ENCODE measurements at regions not wholly inside any gene's neighbourhood (a gene's known extent, or its start where the extent isn't known, plus 50 kb on each side); places are given as distances from the start of the nearest gene placed in this dataset.

DNA sequence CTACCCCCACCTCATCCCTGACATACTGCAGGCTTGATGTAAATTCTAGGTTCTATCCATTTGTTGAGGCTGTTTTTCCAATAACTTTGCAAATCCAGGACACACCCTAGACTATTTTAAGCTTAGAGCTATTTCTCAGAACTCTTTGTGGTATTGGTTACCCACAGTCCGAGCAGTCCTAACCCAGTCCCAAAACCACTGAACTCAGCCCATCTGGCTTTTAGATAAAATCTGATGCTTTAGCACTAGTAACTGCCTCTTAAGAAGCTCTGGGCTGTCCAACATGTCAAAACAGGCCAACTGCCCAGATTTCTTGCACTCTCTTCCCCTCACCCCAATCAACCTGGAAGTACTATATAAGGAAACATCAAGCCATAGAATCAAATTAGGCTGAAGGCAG lies 344.4 kb upstream of the CADM1 start:
- no peak for DNase-seq (ENCODE audit: low spot score)

GRCh38 chr11:115848080-115848479 lies 343.9 kb upstream of the CADM1 start:
- DNase-seq (ENCODE audit: low spot score), result no peak

DNA sequence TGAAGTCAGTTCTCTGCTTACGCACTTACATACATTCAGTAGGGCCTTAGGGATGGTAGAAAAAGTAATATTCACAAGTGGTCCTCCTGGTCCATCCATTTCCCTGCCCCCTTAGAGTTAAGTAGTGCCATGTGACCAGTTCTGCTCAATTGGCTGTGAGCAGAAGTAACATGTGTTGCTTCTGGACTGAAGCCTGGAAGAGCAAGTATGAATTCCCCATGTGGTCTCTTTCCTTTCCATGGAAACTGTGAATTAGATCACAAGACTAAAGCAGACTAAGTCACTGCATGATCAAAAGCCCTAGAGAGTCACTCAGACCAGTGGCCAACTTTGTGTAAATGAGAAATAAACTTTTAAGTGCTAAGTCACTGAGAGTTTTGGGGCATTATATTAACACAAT lies 341.7 kb upstream of the CADM1 start:
- DNase-seq (ENCODE audit: low spot score), result no peak

DNA sequence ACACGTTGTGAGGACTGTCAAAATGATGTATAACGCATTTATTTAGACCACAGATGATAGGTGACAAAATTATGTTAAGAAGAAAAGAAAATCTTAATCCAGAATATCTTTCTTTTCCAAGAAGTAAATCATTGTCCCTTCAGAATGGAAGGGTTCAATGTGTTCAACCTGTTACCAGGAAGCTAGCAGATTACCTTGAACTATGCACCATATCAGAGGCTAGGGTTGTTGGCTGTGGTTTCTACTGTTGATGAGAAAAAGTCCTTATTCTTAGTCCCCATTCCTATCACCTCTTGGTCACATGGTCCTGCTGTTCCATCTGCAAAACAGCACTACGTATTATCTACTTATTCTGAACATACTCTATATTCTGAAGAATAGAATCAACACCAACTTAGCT lies 339.5 kb upstream of the CADM1 start:
- DNase-seq (ENCODE audit: low spot score), result no peak

GRCh38 chr11:115843111-115843510 lies 338.9 kb upstream of the CADM1 start:
- DNase-seq (ENCODE audit: low spot score), result no peak

DNA sequence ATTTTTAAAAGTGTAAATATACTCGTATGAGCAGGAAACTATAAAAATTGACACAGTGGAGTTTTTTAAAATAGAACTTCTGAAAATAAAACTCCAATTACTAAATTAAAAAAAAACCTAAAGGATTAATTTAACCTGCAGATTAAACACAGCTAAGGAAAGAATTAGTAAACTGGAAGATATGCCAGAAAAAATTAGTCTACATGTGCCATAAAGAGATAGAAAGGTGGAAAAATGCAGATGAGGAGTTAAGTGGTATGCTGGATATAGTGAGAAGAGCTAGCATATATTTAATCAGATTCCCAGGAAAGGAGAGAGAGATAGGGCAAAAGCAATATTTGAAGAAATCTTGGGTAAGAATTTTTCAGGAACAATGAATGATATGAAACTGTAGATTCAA lies 315.8 kb upstream of the CADM1 start:
- no peak for DNase-seq (ENCODE audit: low spot score)

- DNase-seq (ENCODE audit: low spot score), result no peak
These were observed 314.8 kb upstream of the CADM1 start for GRCh38 chr11:115819014-115819413.

- no peak for DNase-seq (ENCODE audit: low spot score)
These were observed 313.7 kb upstream of the CADM1 start for GRCh38 chr11:115817844-115818468.

- no peak for DNase-seq (ENCODE audit: low spot score)
These were observed 304.2 kb upstream of the CADM1 start for GRCh38 chr11:115808351-115808940.

GRCh38 chr11:115806056-115806455 lies 301.8 kb upstream of the CADM1 start:
- no peak for DNase-seq (ENCODE audit: low spot score)

- no peak for DNase-seq (ENCODE audit: low spot score)
These were observed 299.0 kb upstream of the CADM1 start for GRCh38 chr11:115803073-115803740.

DNA sequence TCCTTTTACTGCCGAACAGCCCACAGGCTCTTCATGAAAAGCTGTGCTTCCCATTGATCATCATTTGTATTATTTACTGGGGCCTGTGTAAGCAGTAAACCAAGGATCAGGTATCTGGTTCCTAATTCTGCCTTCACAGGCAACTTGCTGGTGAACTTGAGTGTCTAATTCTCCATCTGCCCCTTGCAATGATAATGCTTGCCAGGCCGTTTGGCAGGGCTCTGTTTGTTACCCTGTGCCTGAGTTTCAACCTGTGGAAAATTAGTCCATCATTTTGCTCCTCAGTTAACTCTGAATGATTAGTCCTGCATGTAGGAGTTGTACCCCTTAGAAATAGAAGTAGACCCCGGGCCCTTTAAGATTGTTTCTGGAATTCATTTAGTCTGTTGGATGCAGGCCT lies 298.4 kb upstream of the CADM1 start:
- no peak for DNase-seq (ENCODE audit: low spot score)

DNA sequence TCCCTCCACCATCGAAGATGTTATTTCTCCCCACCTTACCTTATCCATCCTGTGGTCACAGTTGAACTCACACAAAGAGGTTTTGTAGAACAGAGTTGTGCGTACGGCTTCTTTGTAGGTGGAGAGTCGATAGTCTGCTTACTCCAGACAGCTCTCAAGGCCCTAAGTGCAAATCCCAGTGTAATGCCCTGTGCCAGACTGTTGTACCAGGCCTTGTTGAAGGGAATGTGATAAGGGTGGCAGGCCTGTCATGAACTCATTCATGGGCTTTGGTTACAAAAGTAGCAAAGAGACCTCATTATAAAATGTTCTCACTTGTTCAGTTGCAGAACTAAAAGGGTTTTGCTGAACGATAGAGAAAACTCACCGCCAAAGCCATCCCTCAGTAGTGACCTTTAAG lies 288.7 kb upstream of the CADM1 start:
- no peak for DNase-seq (ENCODE audit: low spot score)

- no peak for DNase-seq (ENCODE audit: low spot score)
These were observed 283.1 kb upstream of the CADM1 start for GRCh38 chr11:115787302-115787701.

DNA sequence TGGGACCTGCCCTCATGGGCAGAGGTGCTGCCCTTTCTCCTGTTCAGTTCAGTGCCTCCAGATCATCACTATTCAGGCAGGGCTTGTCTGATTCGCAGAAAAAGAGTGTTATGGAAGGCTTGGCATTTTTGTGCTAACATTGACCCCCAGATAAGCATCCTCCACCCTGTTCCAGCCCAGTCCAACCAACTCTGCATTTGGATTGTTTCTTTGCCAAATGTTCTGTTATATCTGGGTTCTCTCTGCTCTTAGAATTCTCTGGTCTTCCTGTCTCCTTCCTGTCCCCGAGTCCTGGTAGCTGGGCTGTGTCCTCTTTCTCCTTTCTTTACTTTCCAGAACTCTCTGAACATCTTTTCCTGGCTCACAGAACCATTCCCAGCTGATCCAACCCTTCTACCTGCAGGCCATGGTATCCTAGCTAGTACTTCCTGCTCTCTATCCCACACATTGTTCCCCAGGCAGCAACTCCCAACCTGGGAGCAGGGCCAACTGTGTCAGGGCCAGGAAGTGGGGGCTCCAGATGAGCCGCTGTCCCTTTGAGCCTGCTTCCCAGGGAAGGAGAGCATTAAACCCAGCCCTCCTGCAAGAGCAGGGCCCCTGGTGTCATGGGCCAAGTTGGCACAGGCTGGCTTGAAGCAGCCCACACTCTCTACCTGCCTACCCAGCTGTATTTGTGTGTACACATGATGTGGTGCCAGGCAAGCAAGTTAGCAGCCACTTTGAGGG lies 280.7 kb upstream of the CADM1 start:
- DNase-seq (ENCODE audit: low spot score), result no peak

DNA sequence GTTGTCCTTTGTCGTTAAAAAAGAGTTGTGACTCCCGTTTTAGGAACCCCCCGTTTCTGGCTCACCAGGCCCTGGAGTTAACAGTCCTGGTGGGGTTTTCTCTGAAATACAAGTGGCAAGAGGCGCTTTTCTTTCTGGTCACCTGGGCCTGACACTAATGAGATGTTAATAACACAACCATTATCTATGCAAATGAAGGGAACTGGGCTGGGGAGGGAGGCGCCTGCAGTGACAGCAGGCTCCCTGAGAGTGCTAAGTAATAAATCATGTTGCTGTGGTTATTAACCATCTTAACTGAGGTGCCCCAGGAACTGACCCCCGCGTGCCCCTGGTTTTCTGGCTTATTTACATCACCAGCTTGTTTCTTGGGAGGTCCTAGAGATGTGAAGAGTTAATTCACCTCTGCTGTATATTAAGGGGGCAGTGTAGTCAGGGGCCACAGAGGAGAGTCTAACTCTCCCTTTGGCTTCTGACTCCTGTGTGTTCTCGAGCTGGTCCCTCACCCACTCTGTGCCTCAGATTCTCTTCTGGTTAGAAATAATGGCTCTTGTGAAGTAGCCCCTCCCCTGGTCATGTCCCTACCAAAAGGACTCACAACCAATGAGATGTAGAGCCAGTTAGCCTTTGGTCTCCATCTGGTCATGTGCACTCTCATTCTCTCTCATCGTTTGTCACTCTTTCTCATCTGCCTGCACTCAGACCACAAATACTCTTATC lies 276.6 kb upstream of the CADM1 start:
- no peak for DNase-seq (ENCODE audit: low spot score)

DNA sequence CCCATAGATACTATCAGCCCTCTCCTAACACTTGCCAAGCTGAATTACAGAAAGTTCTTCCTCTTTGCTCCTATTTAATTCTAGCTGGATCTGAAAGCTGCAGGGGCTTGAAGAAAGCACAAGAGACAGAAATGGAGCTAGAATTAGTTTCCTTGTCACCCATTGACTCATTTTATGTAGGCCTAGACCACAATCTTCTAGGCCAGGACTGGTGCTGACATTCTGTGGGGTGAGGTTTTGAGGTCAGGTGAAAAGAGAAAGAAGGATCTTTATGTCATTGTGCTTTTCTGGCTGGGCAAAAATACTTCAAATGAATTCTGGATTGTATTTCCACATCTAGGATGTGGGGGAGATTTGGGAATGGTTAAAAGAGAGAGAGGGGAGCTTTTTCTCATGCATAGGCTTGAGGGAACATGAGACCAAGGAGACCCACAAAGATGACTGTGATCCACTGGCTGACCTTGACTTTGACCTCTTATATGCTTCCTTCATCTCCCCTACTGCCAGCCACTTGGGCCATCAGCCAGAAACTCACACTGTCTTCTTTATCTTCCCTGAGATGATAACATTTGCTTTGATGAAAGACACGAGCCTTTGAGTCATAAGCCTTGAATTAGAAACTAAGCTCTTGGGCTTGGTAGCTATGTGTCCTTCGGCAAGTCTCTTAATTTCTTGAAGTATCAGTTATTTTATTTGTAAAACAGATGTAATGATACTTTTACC lies 274.9 kb upstream of the CADM1 start:
- DNase-seq (ENCODE audit: low spot score), result no peak

- DNase-seq (ENCODE audit: low spot score), result no peak
These were observed 272.7 kb upstream of the CADM1 start for GRCh38 chr11:115776916-115777315.

GRCh38 chr11:115775846-115776245 lies 271.6 kb upstream of the CADM1 start:
- no peak for DNase-seq (ENCODE audit: low spot score)

DNA sequence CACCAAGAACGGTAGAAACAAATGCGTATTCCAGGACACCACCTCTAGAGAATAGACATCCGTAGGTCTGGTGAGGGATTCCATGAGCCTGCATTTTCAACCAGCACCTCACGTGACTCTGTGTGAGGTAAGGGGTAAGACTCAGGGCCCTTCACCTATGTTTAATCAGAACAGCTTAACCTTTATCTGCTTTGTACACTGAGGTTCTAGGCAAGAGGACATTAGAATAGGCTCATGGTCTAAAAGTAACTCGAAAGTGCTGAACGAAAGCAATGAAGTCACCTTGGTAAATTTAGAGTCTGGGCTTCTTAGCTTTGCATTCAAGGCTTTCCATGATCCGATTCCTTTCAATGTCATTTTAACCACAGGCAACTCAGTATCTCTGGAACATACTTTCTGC lies 270.5 kb upstream of the CADM1 start:
- no peak for DNase-seq (ENCODE audit: low spot score)

DNA sequence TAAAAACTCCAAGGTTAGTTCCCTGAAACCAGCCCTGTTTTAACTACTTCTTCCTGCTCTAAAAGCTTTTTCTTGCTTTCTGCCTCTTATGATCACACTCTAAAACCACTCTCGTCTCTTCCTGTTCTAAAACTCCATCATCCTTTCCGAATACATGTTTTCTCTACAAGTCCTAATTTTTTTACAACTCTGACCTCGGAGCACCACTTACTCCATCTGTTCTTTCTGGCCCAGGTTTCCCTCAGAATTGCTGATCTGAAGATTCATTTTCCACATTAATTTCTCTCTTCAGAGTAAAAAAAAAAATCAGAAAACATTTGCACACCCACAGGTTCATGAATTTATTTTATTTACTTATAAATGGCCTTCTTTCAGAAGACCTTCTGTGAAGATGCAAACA lies 265.7 kb upstream of the CADM1 start:
- DNase-seq (ENCODE audit: low spot score), result no peak

- no peak for DNase-seq (ENCODE audit: low spot score)
These were observed 263.7 kb upstream of the CADM1 start for GRCh38 chr11:115767883-115768282.
